ENCODE measurements at regions not wholly inside any gene's neighbourhood (a gene's known extent, or its start where the extent isn't known, plus 50 kb on each side); places are given as distances from the start of the nearest gene placed in this dataset.

GRCh38 chr14:59091404-59091803 lies 97.1 kb upstream of the DAAM1 start:
- TF ChIP-seq CTCF (IDR thresholded peaks at IDR 0.05) (no peak), POLR2A (IDR thresholded peaks at IDR 0.05) (no peak)
